NCI-H1092 (cell line): ENCODE measurements at regions not wholly inside any gene's neighbourhood (a gene's known extent, or its start where the extent isn't known, plus 50 kb on each side); places are given as distances from the start of the nearest gene placed in this dataset.

Experiments used
- DNase-seq: peaks from one replicate; lab custom pipeline; 2025; lab: John Stamatoyannopoulos, UW

GRCh38 chr22:48004038-48004437 is 1241.6 kb downstream of the TBC1D22A start:
- no peak for DNase-seq

- DNase-seq: no peak
Observed at GRCh38 chr22:48001101-48001500, 1238.7 kb downstream of the TBC1D22A start.

GRCh38 chr22:47997612-47998011 is 1235.2 kb downstream of the TBC1D22A start:
- no peak for DNase-seq

- no peak for DNase-seq
Observed at GRCh38 chr22:47997052-47997590, 1234.7 kb downstream of the TBC1D22A start.

- no peak for DNase-seq
Observed at GRCh38 chr22:47996446-47996857, 1234.0 kb downstream of the TBC1D22A start.

GRCh38 chr22:47995718-47996117 is 1233.3 kb downstream of the TBC1D22A start:
- DNase-seq: no peak

GRCh38 chr22:47995264-47995627 is 1232.8 kb downstream of the TBC1D22A start:
- no peak for DNase-seq

GRCh38 chr22:47994601-47995263 is 1232.3 kb downstream of the TBC1D22A start:
- DNase-seq: no peak

- DNase-seq: no peak
Observed at GRCh38 chr22:47994045-47994444, 1231.6 kb downstream of the TBC1D22A start.

- DNase-seq: no peak
Observed at GRCh38 chr22:47990481-47990880, 1228.0 kb downstream of the TBC1D22A start.

- no peak for DNase-seq
Observed at GRCh38 chr22:47987885-47988515, 1225.5 kb downstream of the TBC1D22A start.

- no peak for DNase-seq
Observed at GRCh38 chr22:47976219-47976618, 1213.8 kb downstream of the TBC1D22A start.

- DNase-seq: no peak
Observed at GRCh38 chr22:47967831-47968230, 1205.4 kb downstream of the TBC1D22A start.

GRCh38 chr22:47966316-47966715 is 1203.9 kb downstream of the TBC1D22A start:
- DNase-seq: no peak

- no peak for DNase-seq
Observed at GRCh38 chr22:47965896-47966295, 1203.4 kb downstream of the TBC1D22A start.

GRCh38 chr22:47965066-47965465 is 1202.6 kb downstream of the TBC1D22A start:
- no peak for DNase-seq

GRCh38 chr22:47963660-47964059 is 1201.2 kb downstream of the TBC1D22A start:
- no peak for DNase-seq

GRCh38 chr22:47957649-47958048 is 1195.2 kb downstream of the TBC1D22A start:
- no peak for DNase-seq

- DNase-seq: no peak
Observed at GRCh38 chr22:47954107-47954506, 1191.7 kb downstream of the TBC1D22A start.

- DNase-seq: no peak
Observed at GRCh38 chr22:47944941-47945340, 1182.5 kb downstream of the TBC1D22A start.

- no peak for DNase-seq
Observed at GRCh38 chr22:47943729-47944700, 1181.6 kb downstream of the TBC1D22A start.

GRCh38 chr22:47940211-47940610 is 1177.8 kb downstream of the TBC1D22A start:
- no peak for DNase-seq
